MM.1S (cell line): ENCODE measurements at regions not wholly inside any gene's neighbourhood (a gene's known extent, or its start where the extent isn't known, plus 50 kb on each side); places are given as distances from the start of the nearest gene placed in this dataset.

ENCODE experiments used
- CTCF ChIP-seq: fragments of 300-600 bp; sonication (generic); IDR thresholded peaks from 2 replicates; pipeline ENCODE4 v1.5.1; 2016; ENCODE audit warnings: antibody characterized with exemption, low read length, mixed read lengths
- EZH2 ChIP-seq: fragments of 300-600 bp; sonication (generic); optimal IDR thresholded peaks from 2 replicates; pipeline ENCODE3; 2017; ENCODE audit warnings: low read depth, mild to moderate bottlenecking, antibody characterized with exemption, low read length, mixed read lengths

GRCh38 chr10:9229702-9230244, 1175.3 kb downstream of the GATA3 start:
- no peak for TF ChIP-seq CTCF
- TF ChIP-seq EZH2, result no peak
